NCI-H2196 treated with DMSO at 0.1 percent for 48 hours (cell line): ENCODE measurements at regions not wholly inside any gene's neighbourhood (a gene's known extent, or its start where the extent isn't known, plus 50 kb on each side); places are given as distances from the start of the nearest gene placed in this dataset.

Experiments
- DNase-seq: peaks from one replicate; lab custom pipeline; 2025; ENCODE audit not compliant: unreplicated experiment; lab: John Stamatoyannopoulos, UW

GRCh38 chr6:26196846-26197635 is 109.8 kb downstream of the HFE start:
- DNase-seq = peak; percentile 85

GRCh38 chr6:26197636-26197932 is 110.4 kb downstream of the HFE start:
- DNase-seq = no peak

- no peak for DNase-seq
These were observed 110.9 kb downstream of the HFE start for GRCh38 chr6:26197933-26198721.

GRCh38 chr6:26198722-26199056 is 111.5 kb downstream of the HFE start:
- no peak for DNase-seq

GRCh38 chr6:26199057-26199772 is 112.0 kb downstream of the HFE start:
- peak; percentile 87 for DNase-seq

GRCh38 chr6:26199773-26200764 is 112.8 kb downstream of the HFE start:
- no peak for DNase-seq

GRCh38 chr6:26200918-26201721 is 113.9 kb downstream of the HFE start:
- no peak for DNase-seq

GRCh38 chr6:26202201-26202611 is 115.0 kb downstream of the HFE start:
- no peak for DNase-seq

GRCh38 chr6:26202811-26203583 is 115.8 kb downstream of the HFE start:
- DNase-seq = no peak

GRCh38 chr6:26204332-26205160 is 117.3 kb downstream of the HFE start:
- peak; percentile 93 for DNase-seq

- peak; percentile 66 for DNase-seq
These were observed 118.0 kb downstream of the HFE start for GRCh38 chr6:26205161-26205624.

- DNase-seq = no peak
These were observed 118.7 kb downstream of the HFE start for GRCh38 chr6:26205625-26206574.

- DNase-seq = no peak
These were observed 119.9 kb downstream of the HFE start for GRCh38 chr6:26206868-26207801.

- no peak for DNase-seq
These were observed 124.7 kb downstream of the HFE start for GRCh38 chr6:26211963-26212362.

GRCh38 chr6:26213334-26214075 is 126.3 kb downstream of the HFE start:
- no peak for DNase-seq
